A549 (cell line): ENCODE measurements at regions not wholly inside any gene's neighbourhood (a gene's known extent, or its start where the extent isn't known, plus 50 kb on each side); places are given as distances from the start of the nearest gene placed in this dataset.

Experiments
- ATAC-seq, 2 experiments: fragments of 200-7000 bp in 1 of 2; fragments of >200 bp in 1 of 2; cut with Nextera tagmentation in 1 of 2; cut with Tn5 transposase in 1 of 2; 3 replicates each; pipeline versions ENCODE4 v1.8.0 to v1.9.1; 2018 to 2020; ENCODE audit warnings: mild to moderate bottlenecking in 1 of 2, moderate library complexity in 1 of 2
- CTCF ChIA-PET: fragments of 300-600 bp; sonication (Branson Sonifier 250); formaldehyde crosslinking; extraction: SDS; loops from one replicate; lab custom pipeline; 2021; ENCODE audit warnings: antibody characterized with exemption, inconsistent platforms; lab: Yijun Ruan, JAX
- POLR2A ChIA-PET: fragments of 350-600 bp; formaldehyde crosslinking; extraction: SDS; loops from one replicate; lab custom pipeline; 2021; ENCODE audit warnings: antibody characterized with exemption, inconsistent platforms; lab: Yijun Ruan, JAX
- DNase-seq, 2 experiments: peaks; one replicate each; pipeline versions ENCODE4 v3.0.0 to v3.0.0-alpha.2; 2011 to 2016; ENCODE audit warnings: low read depth in 1 of 2, low spot score in 1 of 2
- FAIRE-seq: peaks from 2 replicates; lab custom pipeline; 2011; peaks lifted over from hg19 to GRCh38; lab: Jason Lieb, UNC
- H3K27ac ChIP-seq, 2 experiments: fragments of >200 bp; sonication (Bioruptor Twin); formaldehyde crosslinking; 3 replicates each; pipeline ENCODE4 v1.5.1; 2016 to 2017
- H3K4me1 ChIP-seq: fragments of >200 bp; sonication (Bioruptor Twin); formaldehyde crosslinking; 3 replicates; pipeline ENCODE4 v1.6.1; 2016
- H3K4me2 ChIP-seq: fragments of >200 bp; sonication (Bioruptor Twin); formaldehyde crosslinking; 3 replicates; pipeline ENCODE4 v1.6.1; 2016
- H3K4me3 ChIP-seq: fragments of >200 bp; sonication (Bioruptor Twin); formaldehyde crosslinking; 3 replicates; pipeline ENCODE4 v1.5.1; 2016
- H3K9me3 ChIP-seq: fragments of >200 bp; sonication (Bioruptor Twin); formaldehyde crosslinking; 3 replicates; pipeline ENCODE4 v1.6.1; 2016
- CBX8 ChIP-seq: fragments of 200-600 bp; sonication (generic); IDR thresholded peaks from 2 replicates; pipeline ENCODE4 v1.6.1; 2016
- CEBPB ChIP-seq, 2 experiments: fragments of >200 bp in 1 of 2; sonication (Bioruptor Twin) in 1 of 2; formaldehyde crosslinking in 1 of 2; IDR thresholded peaks; 2 replicates each; pipeline ENCODE4 v1.6.1; 2012 to 2016
- EHF ChIP-seq: fragments of 250-450 bp; sonication (Bioruptor Pico); IDR thresholded peaks from 2 replicates; pipeline ENCODE4 v1.5.0; 2020; ENCODE audit warnings: mild to moderate bottlenecking
- ELK1 ChIP-seq: fragments of 150-350 bp; IDR thresholded peaks from 2 replicates; pipeline ENCODE4 v1.6.1; 2014; ENCODE audit warnings: low read depth, mild to moderate bottlenecking, low read length
- ESRRA ChIP-seq: fragments of 150-350 bp; IDR thresholded peaks from 2 replicates; pipeline ENCODE4 v1.6.1; 2014; ENCODE audit warnings: mild to moderate bottlenecking, low read length, borderline replicate concordance
- FOSL2 ChIP-seq, 2 experiments: fragments of 450-650 bp in 1 of 2; fragments of >200 bp in 1 of 2; sonication (Bioruptor Twin) in 1 of 2; formaldehyde crosslinking; IDR thresholded peaks; 2 replicates each; pipeline versions ENCODE4 v1.5.0 to v1.6.1; 2016 to 2020; ENCODE audit warnings: mild to moderate bottlenecking in 1 of 2, moderate library complexity in 1 of 2
- HDAC2 ChIP-seq: fragments of 200-600 bp; sonication (generic); IDR thresholded peaks from 2 replicates; pipeline ENCODE4 v1.6.1; 2016
- HES2 ChIP-seq: fragments of >200 bp; sonication (Bioruptor Twin); formaldehyde crosslinking; IDR thresholded peaks from 2 replicates; pipeline ENCODE4 v1.6.1; 2016
- HMGXB4 ChIP-seq: fragments of 250-450 bp; sonication (Bioruptor Pico); IDR thresholded peaks from 2 replicates; pipeline ENCODE4 v1.5.0; 2021; ENCODE audit warnings: mild to moderate bottlenecking, moderate library complexity, borderline replicate concordance
- HOXB5 ChIP-seq: fragments of 250-450 bp; sonication (Bioruptor Pico); IDR thresholded peaks from 2 replicates; pipeline ENCODE4 v1.5.0; 2020; ENCODE audit warnings: mild to moderate bottlenecking, moderate library complexity
- KDM5A ChIP-seq: fragments of 200-600 bp; sonication (generic); IDR thresholded peaks from 2 replicates; pipeline ENCODE4 v1.6.1; 2016; ENCODE audit warnings: antibody characterized with exemption, mild to moderate bottlenecking
- MAZ ChIP-seq: fragments of 150-350 bp; IDR thresholded peaks from 2 replicates; pipeline ENCODE4 v1.6.1; 2014; ENCODE audit warnings: antibody characterized with exemption, low read depth, low read length, borderline replicate concordance
- MYC ChIP-seq: IDR thresholded peaks from 2 replicates; pipeline ENCODE4 v1.6.1; 2012; ENCODE audit warnings: mild to moderate bottlenecking, inconsistent platforms, low read length, improper control_type of control experiment, borderline replicate concordance
- POLR2AphosphoS2 ChIP-seq: conservative IDR thresholded peaks from 2 replicates; pipeline ENCODE4 v1.6.1; 2012; ENCODE audit warnings: low read length, improper control_type of control experiment, inconsistent platforms
- RNF2 ChIP-seq: fragments of 200-600 bp; sonication (generic); IDR thresholded peaks from 2 replicates; pipeline ENCODE4 v1.6.1; 2016; ENCODE audit warnings: low read depth, mild to moderate bottlenecking, antibody characterized with exemption, moderate library complexity, borderline replicate concordance
- TP53 ChIP-seq: fragments of 250-450 bp; sonication (Bioruptor Pico); IDR thresholded peaks from 2 replicates; pipeline ENCODE4 v1.5.0; 2021; ENCODE audit warnings: mild to moderate bottlenecking, moderate library complexity
- USF2 ChIP-seq: fragments of 450-650 bp; IDR thresholded peaks from 2 replicates; pipeline ENCODE4 v1.6.1; 2014; ENCODE audit warnings: antibody characterized with exemption
- ZNF302 ChIP-seq: fragments of 250-450 bp; sonication (Bioruptor Pico); IDR thresholded peaks from 2 replicates; pipeline ENCODE4 v1.9.0; 2021; ENCODE audit warnings: inconsistent platforms, mild to moderate bottlenecking, moderate library complexity
- WGBS: methylation state at CpG from one replicate; pipeline ENCODE4 v1.1.6; 2017; ENCODE audit errors: missing lambda C conversion rate; 5-methylcytosine and 5-hydroxymethylcytosine counted together

GRCh38 chr14:61965030-61965745, 203.0 kb downstream of the SNAPC1 start:
- POLR2A ChIA-PET = no interaction called here
- no peaks in the 10 kb centered on the region; the same call in 2 of the 3 replicates for H3K4me1 ChIP-seq
- peak overlapping the region; percentile 24; the same call in 2 of the 3 replicates for H3K4me2 ChIP-seq
- no peaks in the 10 kb centered on the region for H3K9me3 ChIP-seq
- CTCF ChIA-PET = no interaction called here
- no peak for FAIRE-seq
- H3K27ac ChIP-seq = no peak overlapping the region
- WGBS = 35% methylated on average over 2 of the region's 2 CpGs
- no peak for ATAC-seq
- 0 out of 2 replicates have a peak, but pooled peaks have one; percentile 26 for TF ChIP-seq FOSL2 (IDR thresholded peaks at IDR 0.05)
- peak; percentile 42 for TF ChIP-seq FOSL2 (CRISPR knock-in tag; IDR thresholded peaks at IDR 0.05)
- peak; percentile 61; the same call in 1 of the 2 replicates for TF ChIP-seq HES2
- TF ChIP-seq CEBPB (IDR thresholded peaks at IDR 0.05) = peak; percentile 72 to 76; a peak in 3 of 4 replicates
- TF ChIP-seq CBX8 = no peak
- DNase-seq = peak in 1 of 2 experiments; percentile 33
- no peak overlapping the region for H3K4me3 ChIP-seq

- WGBS = 83% methylated on average over 2 of the region's 2 CpGs
- DNase-seq = no peak
- Histone ChIP-seq H3K4me3 (no peak overlapping the region), H3K9me3 (no peaks in the 10 kb centered on the region), H3K27ac (no peak overlapping the region), H3K4me2 (no peak overlapping the region), H3K4me1 (no peaks in the 10 kb centered on the region; the same call in 2 of the 3 replicates)
- TF ChIP-seq ESRRA (no peak), HES2 (no peak), MYC (no peak), HDAC2 (no peak), RNF2 (no peak), HMGXB4 (CRISPR knock-in tag) (no peak)
- ChIA-PET POLR2A (no interaction called here), CTCF (interaction anchor here (1.2 kb wide), 1 partner anchor 74 kb away, joined by 4 read pairs; no protein-coding TSS in a partner anchor)
- no peak for ATAC-seq
- FAIRE-seq = no peak
Measured at GRCh38 chr14:61968207-61968606, 206.0 kb downstream of the SNAPC1 start.

GRCh38 chr14:61972711-61973110, 210.5 kb downstream of the SNAPC1 start:
- ATAC-seq (no peak), DNase-seq (no peak), FAIRE-seq (no peak)
- Histone ChIP-seq H3K9me3 (no peaks in the 10 kb centered on the region; the same call in 2 of the 3 replicates), H3K4me3 (no peak overlapping the region), H3K4me1 (no peaks in the 10 kb centered on the region), H3K4me2 (no peak overlapping the region), H3K27ac (no peak overlapping the region)
- POLR2A ChIA-PET = no interaction called here
- CTCF ChIA-PET = interaction anchor here (1.2 kb wide), 1 partner anchor 45 kb away, joined by 4 read pairs; no protein-coding TSS in a partner anchor
- TF ChIP-seq TP53 (CRISPR knock-in tag) (no peak), KDM5A (no peak), MAZ (no peak), EHF (no peak), ELK1 (no peak), MYC (no peak), HOXB5 (no peak), ZNF302 (CRISPR knock-in tag) (no peak), USF2 (no peak), POLR2AphosphoS2 (no peak)
- under 1% methylated on average over 3 of the region's 3 CpGs for WGBS
